Hematopoietic multipotent progenitor cell treated with erythropoietin and hydrocortisone succinate and interleukin-3 and kit ligand, for 8 days (in vitro differentiated cells): ENCODE measurements at regions not wholly inside any gene's neighbourhood (a gene's known extent, or its start where the extent isn't known, plus 50 kb on each side); places are given as distances from the start of the nearest gene placed in this dataset.

Experiments
- DNase-seq: peaks from one replicate; pipeline ENCODE4 v3.0.0-alpha.2; 2015

DNA sequence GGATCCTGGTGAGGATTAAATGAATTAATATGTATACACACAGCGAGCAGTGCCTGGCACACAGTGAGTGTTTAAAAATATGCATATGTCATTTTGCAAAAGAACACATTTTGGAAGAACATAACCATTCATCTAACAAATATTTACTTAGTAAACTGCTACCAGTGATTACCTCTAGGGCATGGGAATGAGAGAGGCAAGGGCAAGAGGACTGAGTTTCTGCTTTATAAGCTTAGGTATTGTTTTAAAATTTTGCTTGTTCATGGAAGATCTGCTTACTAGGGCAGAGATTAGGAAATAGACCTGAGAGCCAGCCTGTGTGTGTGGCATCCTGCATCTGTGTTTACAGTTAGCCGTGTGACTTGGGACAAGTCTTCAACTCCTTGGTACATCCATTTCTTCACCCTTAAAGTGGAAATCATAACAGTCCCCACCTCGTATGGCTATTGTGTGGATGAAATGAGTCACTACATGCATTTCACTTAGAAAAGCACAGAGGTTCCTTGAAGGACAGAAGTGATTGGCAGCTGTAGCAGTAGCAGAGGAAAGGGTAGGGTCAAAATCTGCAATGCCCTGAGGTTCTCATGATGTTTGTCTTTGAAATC lies 198.5 kb upstream of the FMN2 start:
- DNase-seq: no peak

DNA sequence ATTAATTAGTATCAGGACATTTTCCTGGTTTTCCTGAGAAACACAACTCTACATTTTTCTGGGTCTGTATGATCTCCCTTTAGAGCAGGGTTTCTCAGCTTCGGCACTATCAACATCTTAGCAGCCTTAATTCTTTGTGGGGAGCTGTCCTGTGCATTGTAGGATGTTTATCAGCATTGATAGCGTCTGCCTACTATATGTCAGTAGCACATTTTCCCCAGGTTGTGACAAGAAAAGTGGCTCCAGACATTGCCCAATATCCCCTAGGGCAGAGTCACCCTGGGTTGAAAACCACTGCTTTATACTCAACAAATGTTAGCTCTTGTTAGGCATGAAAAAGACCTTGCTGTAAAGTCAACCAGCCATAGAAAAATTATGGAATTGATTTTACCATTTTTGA lies 195.1 kb upstream of the FMN2 start:
- DNase-seq: no peak

DNA sequence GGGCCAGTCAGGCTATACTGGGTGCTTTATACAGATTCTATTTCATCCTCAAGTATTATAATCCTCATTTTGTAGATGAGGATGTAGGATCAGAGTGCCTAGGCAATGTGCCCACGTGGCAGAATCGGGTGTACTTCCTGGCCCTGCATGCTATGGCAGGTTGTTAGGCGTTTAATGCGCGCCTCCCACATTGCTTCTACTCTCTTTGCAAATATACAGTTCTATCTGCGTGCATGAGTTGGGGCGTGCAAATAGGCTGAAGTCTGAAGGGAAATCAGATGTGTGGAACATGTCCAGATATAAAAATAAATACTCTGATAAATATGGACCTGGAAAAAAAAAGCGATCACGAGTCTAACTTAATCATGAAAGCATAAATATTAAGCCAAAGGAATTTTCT lies 194.7 kb upstream of the FMN2 start:
- no peak for DNase-seq

DNA sequence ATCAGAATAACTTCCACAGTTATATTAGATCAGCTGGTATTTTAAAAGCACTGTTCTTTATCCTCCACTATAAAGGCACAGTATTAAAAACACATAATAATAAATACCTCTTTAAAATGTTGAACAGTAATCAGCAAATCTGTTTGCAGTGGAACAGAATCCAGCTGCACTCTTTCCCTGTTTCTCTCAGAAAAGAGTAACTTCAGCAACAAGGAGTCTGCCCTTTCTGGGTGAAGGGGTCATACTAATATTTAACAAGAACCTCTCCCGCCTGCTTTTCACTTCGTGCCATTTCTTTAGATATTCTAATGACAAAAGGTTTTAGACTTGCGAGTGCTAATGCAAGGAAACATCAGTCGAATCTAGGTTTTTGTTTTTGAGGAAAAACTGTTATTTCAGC lies 194.2 kb upstream of the FMN2 start:
- DNase-seq: no peak

DNA sequence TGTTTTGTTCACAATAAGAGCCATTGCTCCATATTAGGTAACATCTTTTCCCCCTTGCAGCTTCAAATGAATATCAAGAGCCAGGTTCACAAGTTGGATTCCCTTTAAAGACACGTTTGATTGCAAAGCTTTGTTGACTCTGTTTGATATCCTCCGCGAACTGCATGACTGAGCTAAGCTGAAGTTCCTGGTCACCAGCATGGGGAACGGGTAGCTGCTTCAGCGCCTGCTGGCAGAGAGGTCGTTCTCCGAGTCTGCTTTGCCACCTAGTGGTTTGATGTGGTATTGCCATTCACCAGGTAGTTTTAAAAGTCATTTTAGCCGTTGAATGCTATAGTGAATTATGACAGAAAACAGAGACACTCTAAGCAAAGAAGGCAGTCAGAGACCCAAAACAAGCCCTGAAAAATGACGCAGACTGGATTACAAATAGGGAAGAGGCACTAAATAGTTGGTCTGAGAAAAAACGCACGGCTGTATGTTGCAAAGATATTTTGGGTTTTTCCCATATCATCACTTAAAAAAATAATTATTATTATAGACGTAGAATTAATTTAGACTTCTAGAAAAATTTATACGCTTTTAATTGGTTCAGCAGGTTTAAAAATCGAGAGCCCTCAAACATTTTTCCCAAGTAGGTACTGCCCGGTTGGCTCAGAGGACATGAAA lies 193.5 kb upstream of the FMN2 start:
- DNase-seq: peak; percentile 81

DNA sequence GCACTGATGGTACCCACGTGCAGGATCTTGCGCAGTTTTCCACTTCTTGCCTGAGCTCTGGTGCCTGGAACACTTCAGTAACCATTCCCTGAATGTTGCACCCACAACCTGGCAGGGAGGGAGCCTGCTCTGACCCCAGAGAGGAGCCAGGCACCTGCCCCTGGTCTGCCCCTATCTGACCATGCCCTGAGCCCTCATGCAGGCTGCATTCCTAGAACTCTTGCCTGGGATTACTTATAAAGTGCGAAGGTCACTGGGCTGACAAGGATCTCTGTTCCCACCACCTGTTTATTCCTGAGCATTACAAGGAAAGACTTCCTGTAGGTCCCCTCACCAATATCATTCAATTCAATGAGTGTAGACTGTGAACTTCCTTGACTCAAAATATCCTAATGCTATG lies 191.9 kb upstream of the FMN2 start:
- no peak for DNase-seq

DNA sequence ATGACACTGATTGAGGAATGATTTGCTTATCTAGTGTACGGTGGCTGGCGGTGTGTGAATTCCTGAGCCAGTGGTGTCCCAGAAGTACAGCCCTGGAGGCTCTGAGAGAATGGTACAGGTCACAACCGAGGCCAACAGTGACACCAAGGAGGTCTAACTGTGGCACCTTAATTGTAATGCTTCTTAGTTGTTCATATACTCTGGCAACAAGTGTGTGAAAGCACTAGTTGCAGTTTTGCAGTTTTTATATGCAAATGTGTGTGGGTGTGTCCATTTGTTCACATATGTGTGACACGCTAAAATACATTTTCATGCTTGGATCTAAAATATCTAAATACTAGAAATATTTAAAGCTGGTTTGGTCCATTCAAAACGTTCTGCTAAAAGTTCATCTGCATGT lies 185.3 kb upstream of the FMN2 start:
- DNase-seq: no peak

DNA sequence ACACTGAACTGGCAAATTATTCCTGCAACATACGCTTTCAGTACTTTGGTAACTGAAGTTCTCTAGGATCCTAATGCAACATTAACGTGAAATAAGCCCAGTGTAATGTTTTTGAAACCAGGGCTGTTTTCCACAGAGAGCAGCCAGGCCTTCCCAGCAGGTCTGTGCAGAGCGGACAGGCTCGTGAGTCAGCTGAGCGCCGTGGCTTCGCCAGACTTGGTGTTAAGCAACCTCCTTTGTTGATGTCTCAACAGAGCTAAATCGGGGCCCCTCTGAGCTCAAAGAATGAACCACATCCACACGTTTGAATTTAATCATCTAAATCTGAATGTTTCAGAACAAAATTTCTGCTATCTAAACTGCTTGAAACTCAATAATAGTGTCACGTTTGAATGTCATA lies 181.8 kb upstream of the FMN2 start:
- DNase-seq: no peak

DNA sequence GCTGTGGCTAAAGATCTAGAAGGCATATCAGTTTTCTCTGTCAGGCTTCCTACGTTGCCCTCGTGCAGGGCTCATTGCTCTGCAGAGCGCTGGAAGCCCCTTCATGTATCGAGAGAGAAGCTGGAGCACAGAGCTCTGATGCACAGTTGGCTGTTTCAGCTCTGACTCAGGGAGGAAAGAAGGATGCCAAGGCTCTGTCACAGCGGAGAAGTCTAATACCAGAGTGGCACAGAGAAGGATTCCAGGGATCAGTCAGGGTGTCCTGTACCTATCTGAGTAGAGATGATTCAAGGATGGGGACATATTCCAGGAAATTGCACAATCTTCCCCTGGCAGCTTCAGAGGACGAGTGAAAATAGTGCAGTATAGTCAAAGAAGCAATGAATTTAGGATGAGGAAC lies 179.2 kb upstream of the FMN2 start:
- no peak for DNase-seq

DNA sequence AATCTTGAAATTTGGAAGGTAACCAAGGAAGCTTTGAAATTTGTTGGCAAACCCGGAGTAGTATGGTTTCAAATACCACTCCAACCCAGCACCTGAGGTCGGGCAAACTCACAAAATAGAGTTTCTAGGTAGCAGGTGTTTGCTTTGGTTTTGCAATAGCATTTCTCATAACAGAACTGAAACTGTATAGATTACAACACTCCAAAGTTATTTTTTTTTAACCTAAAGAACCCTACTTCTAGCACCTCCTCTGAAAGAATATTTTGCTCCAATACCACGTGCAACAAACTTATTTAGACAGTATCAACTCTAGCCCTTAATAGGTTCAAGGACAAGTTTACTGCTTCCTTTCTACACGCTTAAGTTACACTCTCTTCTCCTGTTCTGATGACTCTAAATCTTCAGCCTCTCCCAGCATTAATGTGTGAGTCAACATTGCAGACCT lies 178.5 kb upstream of the FMN2 start:
- DNase-seq: no peak

DNA sequence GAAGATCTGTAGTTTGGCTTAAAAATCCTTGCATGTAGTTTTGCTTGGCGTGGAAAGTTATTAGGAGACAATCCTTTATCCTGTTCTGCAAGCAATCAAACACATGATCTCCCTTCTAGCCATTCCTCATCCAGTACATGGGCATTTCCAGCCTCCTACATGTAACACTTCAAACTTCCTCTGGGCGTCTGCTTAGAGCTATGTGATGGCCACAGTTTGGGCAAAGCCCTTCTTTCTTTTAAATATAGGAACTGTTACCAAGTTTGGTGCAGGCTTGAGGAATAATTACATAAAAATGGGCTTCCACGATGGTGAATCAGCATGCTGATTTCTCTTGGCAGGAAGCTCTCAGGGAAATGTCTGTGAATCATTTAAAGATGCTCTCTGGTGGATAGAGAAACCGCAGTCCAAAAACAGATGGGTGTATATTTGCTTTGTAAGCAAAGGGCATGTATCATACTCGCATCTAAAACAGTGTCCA lies 176.9 kb upstream of the FMN2 start:
- DNase-seq: no peak

DNA sequence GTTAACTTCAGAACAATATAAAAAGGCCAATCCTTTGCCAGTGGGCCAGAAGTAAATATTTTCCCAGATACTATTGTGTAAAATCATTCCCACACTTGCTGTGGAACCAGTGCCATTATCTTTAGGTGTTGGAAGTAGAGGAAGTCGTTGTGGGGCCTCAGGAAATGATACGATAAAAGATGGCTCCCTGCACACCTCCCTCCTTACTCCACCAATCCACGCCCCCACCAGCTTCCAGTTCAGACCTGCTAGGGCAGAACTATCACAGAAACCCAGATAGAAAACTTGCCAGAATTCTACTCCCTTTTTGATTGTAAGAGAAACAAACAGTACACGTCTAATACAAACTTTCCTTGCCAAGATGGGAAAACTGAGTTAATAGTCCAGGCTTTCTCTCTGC lies 173.0 kb upstream of the FMN2 start:
- DNase-seq: no peak

DNA sequence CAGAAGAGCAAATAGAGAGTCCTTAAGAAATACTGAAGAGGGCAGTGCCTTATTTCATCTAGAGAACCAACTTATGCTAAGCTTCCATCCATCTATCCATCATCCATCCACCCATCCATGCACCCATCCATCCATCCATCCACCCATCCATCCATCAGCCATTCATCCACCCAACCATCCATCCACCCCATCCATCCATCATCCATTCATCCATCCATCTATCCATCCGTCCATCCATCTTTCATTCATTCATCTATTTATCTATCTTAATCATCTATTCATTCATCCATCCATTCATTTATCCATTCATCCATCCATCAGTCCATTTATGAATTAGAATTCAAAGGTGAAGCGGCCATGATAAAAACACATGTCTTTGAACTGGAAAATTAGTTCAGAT lies 171.5 kb upstream of the FMN2 start:
- no peak for DNase-seq

DNA sequence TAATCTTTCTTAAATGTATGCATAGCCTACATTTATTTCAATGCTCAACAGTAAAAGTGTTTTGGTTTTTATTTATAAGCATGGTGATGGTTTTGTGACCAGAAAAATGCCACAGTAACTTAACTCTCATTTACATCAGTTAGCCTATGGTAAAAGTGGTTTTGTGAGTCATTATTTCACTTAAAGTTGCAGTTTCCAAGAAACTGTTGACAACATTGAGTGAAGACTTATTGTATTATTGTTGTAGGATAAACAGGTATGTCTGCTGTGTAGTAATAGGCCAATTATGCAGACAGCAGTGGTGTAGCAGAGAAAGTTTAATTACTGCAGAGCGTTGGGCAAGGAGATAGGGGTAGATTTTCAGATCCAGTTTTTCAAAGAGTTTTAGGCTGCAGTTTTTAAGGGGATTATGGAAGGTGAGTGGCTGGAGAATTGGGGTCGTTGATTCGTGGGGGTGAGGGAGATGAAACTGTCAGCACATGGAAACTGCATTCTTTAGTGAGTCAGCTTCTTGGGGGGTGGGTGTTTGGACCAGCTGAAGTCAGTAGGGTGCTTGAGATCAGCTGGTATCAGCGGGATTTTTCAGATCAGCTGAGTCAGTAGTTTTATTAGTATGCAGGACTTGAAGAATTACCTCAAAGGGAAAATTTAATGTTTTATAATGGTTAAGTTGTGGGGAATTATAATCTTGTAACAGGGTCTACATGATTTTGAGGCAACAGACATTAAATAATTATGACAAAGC lies 168.7 kb upstream of the FMN2 start:
- DNase-seq: no peak

DNA sequence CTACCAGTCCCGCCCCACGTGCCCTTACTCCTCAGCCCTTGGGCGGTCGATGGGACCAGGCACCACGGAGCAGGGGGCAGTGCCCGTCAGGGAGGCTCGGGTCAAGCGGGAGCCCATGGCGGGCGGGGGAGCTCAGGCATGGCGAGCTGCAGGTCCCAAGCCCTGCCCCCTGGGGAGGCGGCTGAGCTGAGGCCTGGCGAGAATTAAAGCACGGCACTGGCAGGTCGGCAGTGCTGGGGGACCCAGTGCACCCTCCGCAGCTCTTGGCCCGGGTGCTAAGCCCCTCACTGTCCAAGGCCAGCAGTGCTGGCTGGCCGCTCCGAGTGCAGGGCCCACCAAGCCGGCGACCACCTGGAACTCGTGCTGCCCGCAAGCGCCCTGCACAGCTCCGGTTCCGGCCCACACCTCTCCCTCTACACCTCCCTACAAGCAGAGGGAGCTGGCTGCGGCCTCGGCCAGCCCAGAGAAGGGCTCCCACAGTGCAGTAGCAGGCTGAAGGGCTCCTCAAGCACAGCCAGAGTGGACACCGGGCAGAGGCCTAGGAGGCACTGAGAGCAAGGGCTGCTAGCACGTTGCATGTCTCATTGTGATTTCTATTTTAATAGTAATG lies 166.8 kb upstream of the FMN2 start:
- no peak for DNase-seq

DNA sequence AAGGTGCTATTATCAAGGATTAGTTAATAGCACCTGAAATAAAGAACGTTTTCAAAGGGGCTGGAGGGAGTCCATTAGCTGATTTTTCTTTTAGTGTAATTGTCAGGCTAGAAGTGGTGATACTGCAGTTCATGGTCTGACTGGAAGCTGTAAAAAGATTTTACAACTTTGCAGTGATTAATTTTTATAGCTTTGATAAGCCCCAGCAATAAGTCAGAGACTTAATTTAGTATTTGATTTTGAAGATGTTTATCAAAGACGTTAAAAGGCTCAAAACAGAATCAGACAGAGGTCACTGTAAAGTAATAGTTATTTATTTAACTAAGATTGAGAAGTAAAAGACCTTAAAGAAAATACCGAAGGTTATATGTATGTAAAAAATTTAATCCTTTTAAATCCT lies 165.5 kb upstream of the FMN2 start:
- no peak for DNase-seq

DNA sequence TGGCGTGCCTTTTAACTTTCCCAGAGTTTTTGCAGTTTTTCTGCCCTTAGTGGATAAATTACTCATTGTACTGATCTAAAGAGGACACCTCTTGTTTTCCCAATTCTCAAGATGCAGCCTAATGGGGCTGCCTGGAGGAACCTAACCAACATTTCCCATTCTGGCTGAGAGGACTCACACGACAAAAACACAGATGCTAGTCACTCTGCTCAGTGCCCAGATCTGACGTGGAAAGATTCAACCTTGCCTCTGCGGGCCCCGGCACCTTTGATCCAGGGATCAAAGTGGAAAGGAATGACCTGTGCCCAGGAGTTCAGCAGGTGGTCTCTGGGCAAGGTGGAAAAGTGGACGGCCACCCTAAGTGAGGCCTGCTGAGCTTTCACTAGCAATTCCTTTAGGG lies 162.4 kb upstream of the FMN2 start:
- DNase-seq: no peak

DNA sequence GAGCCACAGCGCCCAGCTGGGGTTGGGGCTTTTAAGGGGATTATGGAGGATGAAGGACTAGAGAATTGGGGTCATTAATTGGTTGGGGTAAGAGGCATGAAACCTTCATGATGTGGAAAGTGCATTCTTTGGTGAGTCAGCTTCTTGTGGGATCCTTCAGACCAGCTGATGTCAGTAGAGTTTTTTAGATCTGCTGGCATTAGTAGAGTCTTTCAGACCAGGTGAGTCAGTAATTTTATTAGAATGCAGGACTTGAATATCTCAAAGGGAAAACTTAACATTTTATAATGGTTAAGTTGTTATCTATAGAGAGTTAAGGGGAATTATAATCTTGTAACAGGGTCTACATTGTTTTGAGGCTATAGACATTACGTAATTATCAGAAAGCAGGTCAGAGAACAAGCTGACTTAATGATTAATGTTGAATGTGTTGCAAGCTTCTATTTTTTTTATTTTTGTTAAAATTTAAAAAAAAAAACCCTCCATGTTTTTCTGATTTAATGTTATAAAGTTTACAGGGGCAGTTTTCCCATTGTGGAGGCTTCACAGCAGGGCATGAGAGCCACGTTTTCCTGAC lies 160.9 kb upstream of the FMN2 start:
- no peak for DNase-seq

DNA sequence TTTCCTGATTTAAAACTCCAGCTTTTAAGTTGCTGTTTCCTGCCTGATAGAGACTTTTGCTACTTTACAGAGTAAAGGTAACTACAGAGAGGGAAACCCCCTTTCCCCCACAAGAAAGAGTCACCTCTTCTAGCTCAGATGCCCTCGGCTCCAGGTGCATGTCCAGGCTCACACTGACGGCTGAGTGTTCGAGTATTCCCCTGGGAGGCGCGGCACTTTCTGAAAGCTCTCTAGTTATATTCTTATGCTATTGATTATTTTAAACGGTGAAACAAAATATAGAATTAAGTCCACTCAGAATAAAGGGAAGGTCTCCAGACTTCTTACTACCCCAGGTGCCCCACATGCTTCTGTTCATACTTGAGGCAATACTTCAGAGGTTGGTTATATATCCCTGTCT lies 160.3 kb upstream of the FMN2 start:
- no peak for DNase-seq

DNA sequence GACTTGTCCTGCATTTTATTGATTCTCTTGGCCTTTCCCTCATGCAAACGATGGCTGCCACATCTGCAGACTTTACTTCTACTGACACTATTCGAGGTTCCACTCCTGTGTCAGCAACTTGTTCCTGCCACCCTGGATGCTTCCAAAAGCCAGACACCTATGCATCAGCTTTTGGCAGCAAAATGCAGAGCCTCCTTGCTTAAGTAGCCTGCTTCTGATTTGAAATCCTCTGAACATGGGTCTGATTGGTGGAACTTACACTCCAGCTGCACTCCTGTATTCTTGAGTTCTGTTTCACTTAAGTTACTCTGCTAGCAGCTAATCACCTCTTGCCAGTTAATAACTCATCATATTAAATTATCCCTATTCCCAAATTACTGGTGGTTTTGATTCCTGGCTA lies 152.1 kb upstream of the FMN2 start:
- DNase-seq: no peak

DNA sequence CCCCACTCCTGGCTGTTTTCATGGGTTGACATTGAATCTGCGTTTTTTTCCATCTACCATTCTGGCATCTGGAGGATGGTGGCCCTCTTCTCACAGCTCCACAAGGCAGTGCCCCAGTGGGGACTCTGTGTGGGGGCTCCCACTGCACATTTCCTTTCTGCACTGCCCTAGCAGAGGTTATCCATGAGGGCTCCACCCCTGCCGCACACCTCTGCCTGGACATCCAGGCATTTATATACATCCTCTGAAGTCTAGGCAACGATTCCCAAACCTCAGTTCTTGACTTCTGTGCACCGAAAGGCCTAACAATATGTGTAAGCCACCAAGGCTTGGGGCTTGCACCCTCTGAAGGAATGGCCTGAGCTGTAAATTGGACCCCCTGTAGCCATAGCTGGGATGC lies 147.9 kb upstream of the FMN2 start:
- no peak for DNase-seq

DNA sequence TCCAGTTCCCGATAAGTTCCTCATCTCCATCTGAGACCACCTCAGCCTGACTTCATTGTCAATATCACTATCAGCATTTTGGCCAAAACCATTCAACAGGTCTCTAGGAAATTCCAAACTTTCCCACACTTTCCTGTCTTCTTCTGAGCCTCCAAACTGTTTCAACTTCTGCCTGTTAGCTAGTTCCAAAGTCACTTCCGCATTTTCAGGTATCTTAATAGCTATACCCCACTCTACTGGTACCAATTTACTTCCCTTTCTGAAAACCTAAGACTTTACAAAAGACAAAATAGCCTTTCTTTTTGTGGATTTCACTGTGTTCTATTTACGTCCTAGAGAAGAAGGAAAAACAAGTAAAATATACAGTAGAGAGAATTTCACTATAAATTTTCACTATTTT lies 147.0 kb upstream of the FMN2 start:
- no peak for DNase-seq

DNA sequence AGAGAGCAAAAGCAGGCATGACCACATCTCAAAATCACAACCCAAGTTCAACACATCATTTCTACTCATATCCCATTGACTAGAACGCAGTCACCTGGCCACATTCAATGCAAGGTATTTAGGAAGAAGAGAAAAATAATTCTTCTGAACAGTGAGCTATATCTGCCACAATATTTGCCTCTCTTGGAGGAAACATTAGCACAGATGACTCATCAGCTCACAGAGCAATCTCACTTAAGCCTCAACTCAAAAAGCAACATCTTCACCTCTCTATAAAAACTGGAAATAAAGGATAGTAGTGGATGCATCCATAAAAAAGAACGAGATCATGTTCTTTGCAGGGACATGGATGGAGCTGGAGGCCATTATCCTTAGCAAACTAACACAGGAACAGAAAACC lies 143.9 kb upstream of the FMN2 start:
- DNase-seq: no peak
